ENCODE measurements at regions not wholly inside any gene's neighbourhood (a gene's known extent, or its start where the extent isn't known, plus 50 kb on each side); places are given as distances from the start of the nearest gene placed in this dataset.

- Histone ChIP-seq H3K27me3 (ENCODE audit: control insufficient read depth in 2 of 2, insufficient read depth in 2 of 2, low read length in 2 of 2) (no peaks in the 10 kb centered on the region), H3K4me1 (ENCODE audit: control insufficient read depth, extremely low read depth, insufficient read depth, low read length) (peaks cover 34% of the 10 kb centered on the region), H3K79me2 (ENCODE audit: control insufficient read depth, insufficient read depth, low read length) (peaks cover 31% of the 10 kb centered on the region), H3K27ac (ENCODE audit: insufficient read depth, low read depth, low read length) (no peak overlapping the region), H3K4me3 (replicated peaks in 1 of 3; ENCODE audit: insufficient read depth in 1 of 3, low read depth in 1 of 3, low read length in 3 of 3) (no peak overlapping the region), H4K20me1 (replicated peaks; ENCODE audit: control insufficient read depth, extremely low read depth, insufficient read depth, low read length) (peaks cover 8% of the 10 kb centered on the region), H3K9me1 (replicated peaks; ENCODE audit: control insufficient read depth, extremely low read depth, insufficient read depth, low read length) (no peaks in the 10 kb centered on the region), H3K9me3 (replicated peaks; ENCODE audit: control insufficient read depth, insufficient read depth, low read length) (no peaks in the 10 kb centered on the region), H2AFZ (ENCODE audit: low read depth, low read length) (no peak overlapping the region), H3K9ac (replicated peaks; ENCODE audit: extremely low read depth, insufficient read depth, low read length) (no peak overlapping the region), H3K36me3 (ENCODE audit: control insufficient read depth in 2 of 2, extremely low read depth in 1 of 2, insufficient read depth in 2 of 2, low read length in 2 of 2) (peaks cover 0 to 7% of the 10 kb centered on the region in 2 experiments), H3K4me2 (ENCODE audit: insufficient read depth, low read length) (no peak overlapping the region)
- no peak for TF ChIP-seq POLR2AphosphoS5 (IDR thresholded peaks at IDR 0.05; ENCODE audit: insufficient read depth, low read depth, low read length)
- TF ChIP-seq MYC (IDR thresholded peaks at IDR 0.05; ENCODE audit: low read depth, low read length) = no peak
- TF ChIP-seq EZH2 (IDR thresholded peaks at IDR 0.05; ENCODE audit: borderline replicate concordance, low read depth, low read length, severe bottlenecking) = no peak
- TF ChIP-seq FOS (IDR thresholded peaks at IDR 0.05; ENCODE audit: borderline replicate concordance, insufficient read depth, low read length) = no peak
- no peak for TF ChIP-seq CTCF (IDR thresholded peaks at IDR 0.05; ENCODE audit: extremely low read depth in 1 of 2, insufficient read depth in 1 of 2, low read depth in 1 of 2, low read length in 2 of 2)
- TF ChIP-seq JUN (IDR thresholded peaks at IDR 0.05; ENCODE audit: borderline replicate concordance, insufficient read depth, insufficient read length, low read depth) = no peak
- no peak for TF ChIP-seq MAX (IDR thresholded peaks at IDR 0.05; ENCODE audit: insufficient read depth, insufficient read length)
- no peak for TF ChIP-seq GATA2 (IDR thresholded peaks at IDR 0.05; ENCODE audit: insufficient read depth, insufficient read length, low read depth, low read length)
- TF ChIP-seq POLR2A (IDR thresholded peaks at IDR 0.05; ENCODE audit: low read depth, low read length) = no peak
- FAIRE-seq (no peak), DNase-seq (ENCODE audit: low read depth, low spot score) (no peak)
- CTCF ChIA-PET = interaction anchor here (1.0 kb wide), 1 partner anchor 277 kb away, joined by 4 read pairs; no protein-coding TSS in a partner anchor
- intact Hi-C loops (cut with micrococcal nuclease) = no loop called here
- BruUV-seq (replicated peaks) = no TSS peak
- dilution Hi-C loops (cut with MboI; ENCODE audit: extremely low pct_ligation_motif_present, low sequenced_read_pairs) = no loop called here
- POLR2A ChIA-PET = no interaction called here
Measured at GRCh38 chr1:77623066-77623465, 59.4 kb downstream of the ZZZ3 start.

Data from endothelial cell of umbilical vein (primary cell).